Sciatic nerve (tissue), 2 donors: ENCODE measurements at regions not wholly inside any gene's neighbourhood (a gene's known extent, or its start where the extent isn't known, plus 50 kb on each side); places are given as distances from the start of the nearest gene placed in this dataset.

Experiments
- ATAC-seq: fragments of 200-7000 bp; cut with Tn5 transposase; one replicate; pipeline ENCODE4 v1.9.1; 2020; ENCODE audit warnings: mild to moderate bottlenecking, moderate library complexity
- DNase-seq: peaks from one replicate; pipeline ENCODE4 v3.0.0-alpha.2; 2020; ENCODE audit warnings: low spot score
- intact Hi-C: fragments of 100-400 bp; cut with DNase I; formaldehyde crosslinking; loops from one replicate; pipeline ENCODE4 v1.14.2; 2022
- donor health status: DM: no; HTN: no; CAD: no.
- donor health status: DM: no; HTN: no; CAD: no.

DNA sequence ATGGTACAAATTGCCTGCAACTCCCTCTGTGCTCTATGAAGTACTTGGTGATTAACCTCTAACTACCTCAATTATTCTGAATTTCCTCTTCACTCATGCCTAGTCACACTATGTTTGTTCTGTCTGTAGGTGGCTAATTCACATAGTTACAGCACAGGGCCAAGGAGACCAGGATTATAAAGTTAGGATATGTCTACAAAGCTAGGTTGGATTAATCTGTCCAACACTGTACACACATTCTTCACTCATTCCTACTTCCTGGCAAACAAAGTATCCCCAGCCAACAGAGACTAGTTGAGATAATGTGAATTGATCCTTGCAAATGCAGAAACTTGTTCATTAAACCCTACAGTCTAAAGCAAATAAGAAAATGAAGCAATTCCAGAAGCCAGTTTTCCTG is 269.8 kb downstream of the HACE1 start:
- ATAC-seq, result no peak
- intact Hi-C loops, result no loop called here
- no peak for DNase-seq

- intact Hi-C loops, result no loop called here
- no peak for ATAC-seq
- DNase-seq, result no peak
Observed at GRCh38 chr6:104585646-104586045, 274.1 kb downstream of the HACE1 start.

- intact Hi-C loops, result no loop called here
- peak; percentile 63 for ATAC-seq
- no peak for DNase-seq
Observed at GRCh38 chr6:104580452-104580851, 279.3 kb downstream of the HACE1 start.

DNA sequence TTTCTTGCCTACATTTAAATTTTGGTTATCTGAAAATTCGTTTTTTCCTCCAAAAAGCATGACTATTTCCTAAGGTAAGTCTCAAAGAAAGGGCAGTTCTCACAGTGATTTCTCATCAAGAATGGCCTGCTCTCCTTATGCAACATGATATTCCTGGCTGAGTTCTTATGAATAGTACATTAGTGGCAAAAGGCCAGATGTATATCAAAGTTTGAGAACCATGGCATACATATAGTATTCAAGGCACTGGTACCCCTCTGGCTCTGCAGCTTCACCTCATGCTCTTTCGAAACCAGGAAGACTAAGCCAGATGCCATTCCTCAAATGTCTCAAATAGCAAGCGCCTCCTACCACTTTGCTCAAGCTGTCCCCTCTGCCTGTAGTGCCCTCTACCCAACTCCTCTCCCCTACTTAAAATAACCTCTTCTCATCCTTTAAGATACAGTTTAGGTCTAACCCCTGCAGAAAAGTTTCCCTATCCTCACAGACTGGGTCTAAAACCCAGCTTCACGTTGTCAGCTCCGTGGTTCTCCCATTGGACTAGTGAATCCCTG is 280.3 kb downstream of the HACE1 start:
- intact Hi-C loops, result no loop called here
- DNase-seq, result no peak
- ATAC-seq, result peak; percentile 55

GRCh38 chr6:104575536-104575935 is 284.2 kb downstream of the HACE1 start:
- DNase-seq, result no peak
- ATAC-seq, result no peak
- intact Hi-C loops, result no loop called here

- intact Hi-C loops, result no loop called here
- DNase-seq (no peak), ATAC-seq (no peak)
Observed at GRCh38 chr6:104574135-104574750, 285.5 kb downstream of the HACE1 start.

GRCh38 chr6:104573350-104573749 is 286.4 kb downstream of the HACE1 start:
- intact Hi-C loops, result no loop called here
- DNase-seq, result no peak
- ATAC-seq, result no peak

DNA sequence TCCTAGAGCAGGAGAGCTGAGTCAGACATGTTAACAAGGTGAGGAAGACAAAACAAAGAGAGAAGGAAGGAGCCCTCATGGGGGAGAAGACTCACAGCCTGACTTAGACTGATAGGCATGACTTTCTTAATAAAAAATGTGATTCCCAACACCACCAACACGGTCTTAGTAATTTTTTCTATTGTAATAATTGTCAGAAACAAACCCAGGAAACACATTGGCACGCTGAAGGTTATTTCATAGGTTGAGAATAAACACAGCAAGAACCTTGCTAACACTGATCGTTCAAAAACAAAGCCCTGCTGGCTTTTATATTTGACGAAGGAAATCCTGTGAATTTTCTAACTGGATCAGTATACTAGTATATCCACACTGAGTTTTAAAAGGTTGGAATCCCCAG is 286.8 kb downstream of the HACE1 start:
- intact Hi-C loops, result no loop called here
- ATAC-seq (no peak), DNase-seq (no peak)

- no peak for ATAC-seq
- intact Hi-C loops, result no loop called here
- DNase-seq, result no peak
Observed at GRCh38 chr6:104566411-104566810, 293.3 kb downstream of the HACE1 start.

- ATAC-seq (no peak), DNase-seq (no peak)
- intact Hi-C loops, result no loop called here
Observed at GRCh38 chr6:104563306-104563705, 296.4 kb downstream of the HACE1 start.

GRCh38 chr6:104559435-104560202 is 300.1 kb downstream of the HACE1 start:
- no peak for DNase-seq
- no peak for ATAC-seq
- intact Hi-C loops, result no loop called here

- DNase-seq (no peak), ATAC-seq (peak; percentile 58)
- intact Hi-C loops, result no loop called here
Observed at GRCh38 chr6:104558746-104559145, 301.0 kb downstream of the HACE1 start.

- no peak for DNase-seq
- no peak for ATAC-seq
- intact Hi-C loops, result no loop called here
Observed at GRCh38 chr6:104548297-104548696, 311.4 kb downstream of the HACE1 start.

GRCh38 chr6:104541411-104541810 is 318.3 kb downstream of the HACE1 start:
- no peak for DNase-seq
- ATAC-seq, result peak; percentile 50
- intact Hi-C loops, result no loop called here

GRCh38 chr6:104540743-104541142 is 319.0 kb downstream of the HACE1 start:
- DNase-seq (no peak), ATAC-seq (no peak)
- intact Hi-C loops, result no loop called here

- intact Hi-C loops, result no loop called here
- DNase-seq (no peak), ATAC-seq (no peak)
Observed at GRCh38 chr6:104539173-104539572, 320.5 kb downstream of the HACE1 start.

DNA sequence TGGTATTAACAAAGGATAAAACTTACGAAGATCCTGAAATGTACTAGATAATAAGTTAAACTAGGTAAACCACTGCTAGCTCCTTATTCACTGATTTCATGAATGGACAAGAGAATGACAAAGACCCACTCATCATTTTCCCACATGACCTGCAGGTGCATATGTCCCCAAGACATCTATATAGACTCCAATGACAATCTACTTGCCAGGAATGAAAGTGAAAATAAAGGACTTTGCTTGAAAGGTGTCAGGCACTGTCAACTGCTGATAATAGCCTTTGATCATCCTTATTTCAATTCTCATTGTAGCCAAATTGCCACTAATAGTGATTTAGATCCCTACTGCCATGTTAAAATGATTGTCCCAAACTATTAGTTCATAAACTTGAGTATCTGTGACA is 321.8 kb downstream of the HACE1 start:
- ATAC-seq (no peak), DNase-seq (no peak)
- intact Hi-C loops, result no loop called here

DNA sequence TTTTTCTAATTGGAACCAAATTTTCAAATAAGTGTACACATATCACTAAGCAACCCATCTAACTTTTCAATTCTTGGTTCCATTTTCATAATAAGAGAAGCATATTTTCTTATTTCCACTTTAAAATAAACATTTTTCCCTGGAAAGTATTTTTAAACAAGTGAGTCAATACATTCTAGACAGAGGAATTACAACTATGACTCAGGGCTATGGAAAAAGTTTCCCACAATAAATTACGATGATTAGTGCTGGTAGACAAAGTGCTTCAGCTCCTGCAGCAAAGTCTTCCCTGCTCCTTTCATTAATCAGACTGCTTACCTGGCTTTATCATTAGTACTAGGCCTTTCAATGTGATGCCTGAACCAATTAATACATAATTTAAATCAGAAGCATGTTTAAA is 322.5 kb downstream of the HACE1 start:
- intact Hi-C loops, result no loop called here
- ATAC-seq (no peak), DNase-seq (no peak)

- DNase-seq (no peak), ATAC-seq (no peak)
- intact Hi-C loops, result no loop called here
Observed at GRCh38 chr6:104532462-104532861, 327.3 kb downstream of the HACE1 start.

DNA sequence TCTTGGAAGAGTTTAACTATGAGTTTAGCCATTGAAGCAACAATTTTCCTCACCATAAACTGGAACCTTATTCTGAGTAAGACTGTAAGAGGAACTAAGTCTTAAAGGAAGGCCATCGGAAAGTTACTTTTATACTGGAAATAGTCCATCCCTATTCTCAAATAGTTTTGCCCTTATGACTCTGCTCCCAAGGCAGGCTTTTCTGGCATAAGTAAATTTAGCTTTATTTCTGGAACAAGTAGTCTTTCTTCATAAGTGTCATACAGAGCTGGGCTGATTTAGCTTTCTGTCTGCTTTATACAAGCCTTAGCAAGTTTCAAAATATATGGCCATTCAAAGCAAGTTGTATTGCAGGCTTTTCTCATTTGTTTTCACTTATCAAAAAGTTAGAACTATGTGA is 328.1 kb downstream of the HACE1 start:
- intact Hi-C loops, result no loop called here
- no peak for DNase-seq
- peak; percentile 28 for ATAC-seq
